Activated T-helper 2 cell treated with anti-CD3 and anti-CD28 coated beads, Interferon-gamma antibody, Interleukin-2, Interleukin-4, amounts not matched to agents 10 μg/mL and 5 μg/mL and 100 μg/mL, durations not matched to agents 14 hours and 24 hours and 36 hours (primary cell): ENCODE measurements at regions not wholly inside any gene's neighbourhood (a gene's known extent, or its start where the extent isn't known, plus 50 kb on each side); places are given as distances from the start of the nearest gene placed in this dataset.
"Not testable (repeated sequence)": the region's sequence is repeated elsewhere in the genome, so short reads cannot be mapped to it uniquely, and the experiment has no call there.

Experiments used
- DNase-seq: peaks from one replicate; pipeline ENCODE4 v3.0.0; 2021; ENCODE audit warnings: low spot score
- H3K27ac Mint-ChIP-seq: one replicate; pipeline ENCODE4 v1.8.0; 2021; ENCODE audit warnings: mixed read lengths
- H3K27me3 Mint-ChIP-seq: one replicate; pipeline ENCODE4 v1.8.0; 2021; ENCODE audit warnings: low read depth, mixed read lengths
- H3K36me3 Mint-ChIP-seq: one replicate; pipeline ENCODE4 v1.8.0; 2021; ENCODE audit warnings: low read depth, mixed read lengths
- H3K4me1 Mint-ChIP-seq: one replicate; pipeline ENCODE4 v1.8.0; 2021; ENCODE audit warnings: low read depth, mixed read lengths
- H3K4me3 Mint-ChIP-seq: one replicate; pipeline ENCODE4 v1.8.0; 2021; ENCODE audit warnings: low read depth, mild to moderate bottlenecking, moderate library complexity, mixed read lengths
- H3K9me3 Mint-ChIP-seq: one replicate; pipeline ENCODE4 v1.8.0; 2021; ENCODE audit warnings: mixed read lengths
- intact Hi-C: fragments of 100-400 bp; cut with micrococcal nuclease; formaldehyde crosslinking; loops from one replicate; pipeline ENCODE4 v1.15.1; 2023

DNA sequence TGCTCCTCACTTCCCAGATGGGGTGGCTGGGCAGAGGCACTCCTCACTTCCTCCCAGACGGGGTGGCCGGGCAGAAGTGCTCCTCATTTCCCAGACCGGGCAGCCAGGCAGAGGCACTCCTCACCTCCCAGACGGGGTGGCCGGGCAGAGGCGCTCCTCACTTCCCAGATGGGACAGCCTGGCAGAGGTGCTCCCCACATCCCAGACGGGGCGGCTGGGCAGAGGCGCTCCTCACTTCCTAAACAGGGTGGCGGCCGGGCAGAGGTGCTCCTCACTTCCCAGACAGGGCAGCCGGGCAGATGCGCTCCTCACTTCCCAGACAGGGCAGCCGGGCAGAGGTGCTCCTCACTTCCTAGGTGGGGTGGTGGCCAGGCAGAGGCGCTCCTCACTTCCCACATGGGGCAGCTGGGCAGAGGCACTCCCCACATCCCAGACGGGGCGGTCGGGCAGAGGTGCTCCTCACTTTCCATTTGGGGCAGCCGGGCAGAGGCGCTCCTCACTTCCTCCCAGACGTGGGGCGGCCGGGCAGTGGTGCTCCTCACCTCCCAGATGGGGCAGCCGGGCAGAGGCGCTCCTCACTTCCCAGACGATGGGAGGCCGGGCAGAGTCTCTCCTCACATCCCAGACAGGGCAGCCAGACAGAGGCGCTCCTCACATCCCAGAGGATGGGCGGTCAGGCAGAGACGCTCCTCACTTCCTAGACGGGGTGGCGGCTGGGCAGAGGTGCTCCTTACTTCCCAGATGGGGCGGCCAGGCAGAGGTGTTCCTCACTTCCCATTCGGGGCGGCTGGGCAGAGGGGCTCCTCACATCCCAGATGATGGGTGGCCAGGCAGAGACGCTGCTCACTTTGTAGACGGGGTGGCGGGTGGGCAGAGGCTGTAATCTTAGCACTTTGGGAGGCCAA lies 274.5 kb downstream of the LIPI start:
- H3K27ac Mint-ChIP-seq, DNase-seq, intact Hi-C loops, H3K9me3 Mint-ChIP-seq, H3K4me3 Mint-ChIP-seq, H3K4me1 Mint-ChIP-seq, H3K27me3 Mint-ChIP-seq, H3K36me3 Mint-ChIP-seq: not testable (repeated sequence)

DNA sequence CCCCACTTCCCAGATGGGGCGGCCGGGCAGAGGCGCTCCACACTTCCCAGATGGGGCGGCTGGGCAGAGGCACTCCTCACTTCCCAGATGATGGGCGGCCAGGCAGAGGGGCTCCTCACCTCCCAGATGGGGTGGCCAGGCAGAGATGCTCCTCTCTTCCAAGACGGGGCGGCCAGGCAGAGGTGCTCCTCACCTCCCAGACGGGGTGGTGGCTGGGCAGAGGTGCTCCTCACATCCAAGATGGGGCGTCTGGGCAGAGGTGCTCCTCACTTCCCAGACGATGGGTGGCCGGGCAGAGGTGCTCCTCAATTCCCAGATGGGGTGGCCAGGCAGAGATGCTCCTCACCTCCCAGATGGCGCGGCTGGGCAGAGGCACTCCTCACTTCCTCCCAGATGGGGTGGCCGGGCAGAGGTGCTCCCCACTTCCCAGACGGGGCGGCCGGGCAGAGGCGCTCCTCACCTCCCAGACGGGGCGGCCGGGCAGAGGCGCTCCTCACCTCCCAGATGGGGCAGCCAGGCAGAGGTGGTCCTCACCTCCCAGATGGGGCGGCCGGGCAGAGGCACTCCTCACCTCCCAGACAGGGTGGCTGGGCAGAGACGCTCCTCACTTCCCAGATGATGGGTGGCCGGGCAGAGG lies 275.2 kb downstream of the LIPI start:
- H3K9me3 Mint-ChIP-seq, intact Hi-C loops, DNase-seq, H3K4me1 Mint-ChIP-seq, H3K27ac Mint-ChIP-seq, H3K27me3 Mint-ChIP-seq, H3K4me3 Mint-ChIP-seq, H3K36me3 Mint-ChIP-seq: not testable (repeated sequence)

GRCh38 chr21:13934887-13935342 lies 275.8 kb downstream of the LIPI start:
- H3K27me3 Mint-ChIP-seq, H3K27ac Mint-ChIP-seq, intact Hi-C loops, DNase-seq, H3K36me3 Mint-ChIP-seq, H3K4me1 Mint-ChIP-seq, H3K9me3 Mint-ChIP-seq, H3K4me3 Mint-ChIP-seq: not testable (repeated sequence)

GRCh38 chr21:13923175-13923574 lies 287.6 kb downstream of the LIPI start:
- H3K36me3 Mint-ChIP-seq, H3K9me3 Mint-ChIP-seq, H3K4me1 Mint-ChIP-seq, DNase-seq, H3K27me3 Mint-ChIP-seq, intact Hi-C loops, H3K27ac Mint-ChIP-seq, H3K4me3 Mint-ChIP-seq: not testable (repeated sequence)

GRCh38 chr21:13921455-13921854 lies 289.3 kb downstream of the LIPI start:
- intact Hi-C loops, H3K36me3 Mint-ChIP-seq, H3K4me3 Mint-ChIP-seq, H3K27ac Mint-ChIP-seq, H3K27me3 Mint-ChIP-seq, DNase-seq, H3K4me1 Mint-ChIP-seq, H3K9me3 Mint-ChIP-seq: not testable (repeated sequence)

DNA sequence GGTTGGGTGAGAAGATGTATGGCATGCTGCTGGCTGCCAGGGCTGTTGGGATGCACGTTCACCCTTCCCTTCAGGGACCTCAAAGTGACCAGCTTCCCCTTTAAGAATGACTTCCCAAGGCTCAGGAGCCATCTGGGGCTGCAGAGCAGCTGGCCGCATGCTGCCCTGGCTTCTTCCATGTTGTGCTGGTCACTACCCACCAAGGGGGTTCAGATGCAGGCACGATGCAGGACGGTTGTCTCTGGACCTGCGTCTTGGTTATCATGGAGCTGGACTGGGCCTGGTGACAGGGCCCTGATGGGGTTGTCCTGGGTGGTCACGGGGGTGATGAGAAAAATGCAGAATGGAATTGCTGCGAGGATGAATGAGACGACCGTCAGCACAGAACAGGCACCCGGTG lies 297.8 kb downstream of the POTED start:
- H3K4me3 Mint-ChIP-seq, H3K9me3 Mint-ChIP-seq, H3K36me3 Mint-ChIP-seq, H3K4me1 Mint-ChIP-seq, intact Hi-C loops, H3K27ac Mint-ChIP-seq, H3K27me3 Mint-ChIP-seq, DNase-seq: not testable (repeated sequence)

- H3K36me3 Mint-ChIP-seq, H3K27ac Mint-ChIP-seq, H3K4me3 Mint-ChIP-seq, DNase-seq, intact Hi-C loops, H3K4me1 Mint-ChIP-seq, H3K27me3 Mint-ChIP-seq, H3K9me3 Mint-ChIP-seq: not testable (repeated sequence)
Observed at GRCh38 chr21:13896596-13897247, 287.1 kb downstream of the POTED start.

DNA sequence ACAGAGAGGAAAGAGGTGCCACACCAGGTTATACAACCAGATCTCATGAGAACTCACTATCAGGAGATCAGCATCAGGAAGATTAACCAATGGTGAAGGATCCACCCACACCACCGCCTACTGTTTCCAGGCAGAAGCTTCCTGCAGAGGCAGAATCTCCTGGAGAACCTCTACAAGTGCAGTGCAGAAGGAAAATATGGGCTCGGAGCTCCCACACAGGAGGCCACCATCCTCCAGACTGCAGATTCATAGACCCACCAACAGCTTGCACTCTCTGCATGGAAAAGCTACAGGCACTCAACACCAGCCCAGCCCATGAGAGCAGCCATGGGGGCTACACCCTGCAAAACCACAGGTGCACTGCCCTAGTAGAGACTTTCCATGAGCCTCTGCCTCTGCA lies 284.0 kb downstream of the POTED start:
- intact Hi-C loops, H3K36me3 Mint-ChIP-seq, DNase-seq, H3K9me3 Mint-ChIP-seq, H3K4me1 Mint-ChIP-seq, H3K27me3 Mint-ChIP-seq, H3K27ac Mint-ChIP-seq, H3K4me3 Mint-ChIP-seq: not testable (repeated sequence)

- H3K27me3 Mint-ChIP-seq, DNase-seq, H3K4me1 Mint-ChIP-seq, H3K4me3 Mint-ChIP-seq, H3K27ac Mint-ChIP-seq, H3K9me3 Mint-ChIP-seq, H3K36me3 Mint-ChIP-seq, intact Hi-C loops: not testable (repeated sequence)
Observed at GRCh38 chr21:13893025-13893424, 283.4 kb downstream of the POTED start.

DNA sequence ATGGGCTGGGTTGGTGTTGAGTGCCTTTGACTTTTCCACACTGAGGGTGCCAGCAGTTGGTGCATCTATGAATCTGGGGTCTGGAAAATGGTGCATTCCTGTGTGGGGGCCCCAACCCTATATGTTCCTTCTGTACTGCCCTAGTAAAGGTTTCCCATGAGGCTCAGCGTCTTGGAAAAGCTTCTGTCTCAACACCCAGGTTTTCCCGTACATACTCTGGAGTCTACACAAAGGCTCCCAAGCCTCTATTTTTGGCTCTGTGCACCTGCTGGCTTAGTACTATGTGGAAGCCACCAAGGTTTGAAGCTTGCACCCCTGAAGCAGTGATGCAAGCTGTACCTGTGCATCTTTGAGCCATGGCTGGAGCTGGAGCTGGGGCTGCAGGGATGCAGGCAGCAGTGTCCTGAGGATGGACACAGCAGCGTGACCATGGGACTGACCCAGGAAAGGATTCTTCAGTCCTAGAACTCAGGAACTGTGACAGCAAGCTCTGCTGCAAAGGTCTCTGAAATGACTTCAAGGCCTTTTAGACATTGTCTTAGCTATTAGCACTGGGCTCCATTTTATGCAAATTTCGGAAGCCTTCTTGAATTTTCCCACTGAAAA lies 282.7 kb downstream of the POTED start:
- DNase-seq, H3K4me3 Mint-ChIP-seq, H3K36me3 Mint-ChIP-seq, H3K4me1 Mint-ChIP-seq, H3K27ac Mint-ChIP-seq, intact Hi-C loops, H3K27me3 Mint-ChIP-seq, H3K9me3 Mint-ChIP-seq: not testable (repeated sequence)

DNA sequence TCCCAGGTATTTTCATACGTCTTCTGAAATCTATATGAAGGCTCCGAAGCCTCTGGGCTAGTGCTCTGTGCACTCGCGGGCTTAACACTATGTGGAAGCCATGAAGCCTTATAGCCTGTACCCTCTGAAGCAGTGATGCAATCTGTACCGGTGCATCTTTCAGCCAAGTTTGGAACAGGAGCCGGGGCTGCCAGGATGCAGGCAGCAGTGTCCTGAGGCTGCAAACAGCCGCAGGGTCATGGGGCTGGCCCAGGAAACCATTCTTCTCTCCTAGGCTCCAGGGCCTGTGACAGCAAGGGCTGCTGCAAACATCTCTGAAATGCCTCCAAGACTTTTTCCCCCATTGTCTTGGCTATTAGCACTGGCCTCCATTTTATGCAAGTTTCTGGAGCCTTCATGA lies 279.6 kb downstream of the POTED start:
- DNase-seq, H3K4me3 Mint-ChIP-seq, H3K9me3 Mint-ChIP-seq, intact Hi-C loops, H3K4me1 Mint-ChIP-seq, H3K36me3 Mint-ChIP-seq, H3K27me3 Mint-ChIP-seq, H3K27ac Mint-ChIP-seq: not testable (repeated sequence)

DNA sequence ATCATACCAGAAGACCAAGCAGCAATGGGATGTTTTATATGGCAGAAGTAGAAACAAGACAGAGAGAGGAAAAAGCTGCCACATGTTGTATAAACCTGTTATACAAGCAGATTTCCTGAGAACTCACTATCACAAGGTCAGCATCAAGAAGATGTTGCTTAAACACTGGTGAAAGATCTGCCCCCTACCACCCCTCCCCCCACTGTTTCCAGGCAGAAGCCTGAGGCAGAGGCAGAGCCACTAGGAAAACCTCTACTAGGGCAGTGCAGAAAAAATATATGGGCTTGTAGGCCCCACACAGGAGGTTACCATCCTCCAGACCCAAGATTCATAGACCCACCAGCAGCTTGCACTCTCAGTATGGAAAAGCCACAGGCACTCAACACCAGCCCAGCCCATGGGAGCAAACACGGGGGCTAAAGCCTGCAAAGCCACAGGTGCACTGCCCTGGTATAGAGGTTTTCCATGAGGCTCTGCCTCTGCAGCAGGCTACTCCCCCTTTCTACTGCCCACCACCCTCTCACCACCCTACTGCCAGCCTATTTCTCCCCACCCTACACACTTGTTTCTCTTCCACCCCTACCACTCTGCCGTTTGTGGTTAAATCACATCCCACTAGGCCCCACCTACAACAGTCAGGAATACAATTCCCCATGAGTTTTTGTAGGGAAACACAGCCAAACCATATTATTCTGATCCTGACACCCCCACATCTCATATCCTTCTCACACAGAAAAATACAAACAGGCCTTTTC lies 274.2 kb downstream of the POTED start:
- H3K27ac Mint-ChIP-seq, H3K4me1 Mint-ChIP-seq, H3K27me3 Mint-ChIP-seq, H3K4me3 Mint-ChIP-seq, H3K9me3 Mint-ChIP-seq, H3K36me3 Mint-ChIP-seq, intact Hi-C loops, DNase-seq: not testable (repeated sequence)
